Thyroid gland (tissue), 4 donors: ENCODE measurements at regions not wholly inside any gene's neighbourhood (a gene's known extent, or its start where the extent isn't known, plus 50 kb on each side); places are given as distances from the start of the nearest gene placed in this dataset.

ENCODE experiments used
- DNase-seq, 2 donors: peaks; one replicate each; pipeline ENCODE4 v3.0.0-alpha.2; 2019
- H3K27ac ChIP-seq, 3 donors: fragments of 200-600 bp; sonication (generic); 1 replicate in 2 of 3; 2 replicates in 1 of 3; pipeline ENCODE4 v1.5.1; 2016 to 2019; ENCODE audit warnings: mild to moderate bottlenecking in 1 of 3, moderate library complexity in 1 of 3
- H3K27me3 ChIP-seq: fragments of 200-600 bp; sonication (generic); one replicate; pipeline ENCODE4 v1.5.1; 2019
- H3K36me3 ChIP-seq, 2 donors: fragments of 200-600 bp; sonication (generic); one replicate each; pipeline ENCODE4 v1.5.1; 2016 to 2019
- H3K4me1 ChIP-seq, 2 donors: fragments of 200-600 bp; sonication (generic); one replicate each; pipeline ENCODE4 v1.5.1; 2017 to 2019
- H3K4me3 ChIP-seq, 3 donors: fragments of 200-600 bp; sonication (generic); replicated peaks in 1 of 3; 1 replicate in 2 of 3; 2 replicates in 1 of 3; pipeline ENCODE4 v1.5.1; 2016; ENCODE audit warnings: mild to moderate bottlenecking in 1 of 3
- H3K9me3 ChIP-seq: fragments of 200-600 bp; sonication (generic); one replicate; pipeline ENCODE4 v1.5.1; 2017
- CTCF ChIP-seq, 6 experiments: fragments of 200-600 bp in 3 of 6; fragments of 450-650 bp in 3 of 6; sonication (generic) in 3 of 6; IDR thresholded peaks; one replicate each; pipeline ENCODE4 v1.5.1; 2016 to 2019; ENCODE audit warnings: antibody characterized with exemption in 6 of 6, mild to moderate bottlenecking in 2 of 6, inconsistent platforms in 1 of 6, moderate library complexity in 1 of 6
- POLR2A ChIP-seq, 2 donors: fragments of 450-650 bp; IDR thresholded peaks; one replicate each; pipeline ENCODE4 v1.6.1; 2017; ENCODE audit warnings: antibody characterized with exemption in 2 of 2, mild to moderate bottlenecking in 2 of 2, moderate library complexity in 1 of 2
- whole genome bisulfite sequencing, 2 donors: methylation state at CpG; one replicate each; pipeline ENCODE4 v1.1.5; 2017; 5-methylcytosine and 5-hydroxymethylcytosine counted together
- intact Hi-C: fragments of 100-400 bp; cut with DNase I; formaldehyde crosslinking; loops from one replicate; pipeline ENCODE4 v1.15.1; 2023

GRCh38 chr1:164101802-164102201 is 457.2 kb upstream of the PBX1 start:
- TF ChIP-seq CTCF (IDR thresholded peaks at IDR 0.05) (no peak), POLR2A (IDR thresholded peaks at IDR 0.05) (no peak)
- DNase-seq: no peak
- intact Hi-C loops: no loop called here
- H3K4me1 ChIP-seq: no peaks in the 10 kb centered on the region
- H3K9me3 ChIP-seq: peaks cover 4% of the 10 kb centered on the region
- H3K27me3 ChIP-seq: no peaks in the 10 kb centered on the region
- no peak overlapping the region for H3K27ac ChIP-seq
- 100% methylated on average over 2 of the region's 2 CpGs for WGBS, 2 donors
- H3K36me3 ChIP-seq: no peaks in the 10 kb centered on the region
- H3K4me3 ChIP-seq: no peak overlapping the region

GRCh38 chr1:164131949-164132348 is 427.0 kb upstream of the PBX1 start:
- TF ChIP-seq CTCF (IDR thresholded peaks at IDR 0.05) (no peak), POLR2A (IDR thresholded peaks at IDR 0.05) (no peak)
- WGBS, 2 donors: 88 to 90% methylated on average over 1 of the region's 1 CpG
- intact Hi-C loops: no loop called here
- no peak overlapping the region for H3K27ac ChIP-seq
- no peak for DNase-seq
- no peaks in the 10 kb centered on the region for H3K4me1 ChIP-seq
- no peaks in the 10 kb centered on the region for H3K36me3 ChIP-seq
- no peaks in the 10 kb centered on the region for H3K27me3 ChIP-seq
- no peak overlapping the region for H3K4me3 ChIP-seq
- no peaks in the 10 kb centered on the region for H3K9me3 ChIP-seq

- WGBS, 2 donors: 68 to 79% methylated on average over 3 of the region's 3 CpGs
These were observed 421.6 kb upstream of the PBX1 start for GRCh38 chr1:164137273-164137925.

GRCh38 chr1:164141797-164142196 is 417.2 kb upstream of the PBX1 start:
- Histone ChIP-seq H3K4me1 (no peaks in the 10 kb centered on the region), H3K9me3 (no peaks in the 10 kb centered on the region), H3K4me3 (no peak overlapping the region), H3K36me3 (no peaks in the 10 kb centered on the region), H3K27me3 (no peaks in the 10 kb centered on the region), H3K27ac (no peak overlapping the region)
- 60 to 61% methylated on average over 8 of the region's 8 CpGs for WGBS, 2 donors
- no peak for DNase-seq
- no peak for TF ChIP-seq CTCF (IDR thresholded peaks at IDR 0.05)
- TF ChIP-seq POLR2A (IDR thresholded peaks at IDR 0.05): no peak
- intact Hi-C loops: no loop called here

More at GRCh38 chr1:164137273-164137925, 421.6 kb upstream of the PBX1 start:
- Histone ChIP-seq H3K27ac (no peak overlapping the region), H3K9me3 (no peaks in the 10 kb centered on the region), H3K4me3 (no peak overlapping the region), H3K4me1 (no peaks in the 10 kb centered on the region), H3K27me3 (no peaks in the 10 kb centered on the region), H3K36me3 (no peaks in the 10 kb centered on the region)
- no peak for DNase-seq
- intact Hi-C loops: no loop called here
- TF ChIP-seq CTCF (IDR thresholded peaks at IDR 0.05) (no peak), POLR2A (IDR thresholded peaks at IDR 0.05) (no peak)

- intact Hi-C loops: no loop called here
- TF ChIP-seq CTCF (IDR thresholded peaks at IDR 0.05): no peak
- TF ChIP-seq POLR2A (IDR thresholded peaks at IDR 0.05): no peak
- Histone ChIP-seq H3K4me1 (no peaks in the 10 kb centered on the region), H3K9me3 (no peaks in the 10 kb centered on the region), H3K4me3 (no peak overlapping the region), H3K36me3 (no peaks in the 10 kb centered on the region), H3K27me3 (no peaks in the 10 kb centered on the region), H3K27ac (no peak overlapping the region)
- WGBS, 2 donors: 59 to 64% methylated on average over 1 of the region's 1 CpG
- no peak for DNase-seq
These were observed 404.4 kb upstream of the PBX1 start for GRCh38 chr1:164154622-164155021.
